ENCODE measurements at regions not wholly inside any gene's neighbourhood (a gene's known extent, or its start where the extent isn't known, plus 50 kb on each side); places are given as distances from the start of the nearest gene placed in this dataset.

DNA sequence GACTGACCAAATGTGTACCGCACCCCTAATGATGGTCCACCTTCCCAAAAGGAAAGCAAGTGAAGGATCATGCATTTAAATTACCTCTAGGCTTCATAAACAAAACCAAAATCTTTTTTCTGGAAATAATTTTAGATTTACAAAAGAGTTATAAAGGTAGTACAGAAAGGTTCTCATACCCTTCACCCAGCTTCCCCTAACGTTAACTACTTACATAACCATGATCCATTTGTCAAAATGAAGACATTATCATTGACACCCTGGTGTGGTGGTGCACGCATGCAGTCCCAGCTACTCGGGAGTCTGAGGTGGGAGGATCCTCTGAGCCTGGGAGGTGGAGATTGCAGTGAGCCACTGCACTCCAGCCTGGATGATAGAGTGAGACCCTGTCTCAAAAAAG lies 75.1 kb upstream of the TCF7L2 start:
- Mint-ChIP-seq H3K36me3 (ENCODE audit: insufficient read depth in 1 of 3, low read depth in 3 of 3) (peaks cover 12 to 21% (median 15%) of the 10 kb centered on the region in 3 experiments), H3K4me1 (no peaks in the 10 kb centered on the region), H3K27me3 (ENCODE audit: low read depth) (peaks cover 2% of the 10 kb centered on the region; the same call in 1 of the 2 replicates), H3K27ac (no peak overlapping the region), H3K4me3 (no peak overlapping the region), H3K9me3 (peaks cover 10 to 16% of the 10 kb centered on the region in 2 experiments)
- Histone ChIP-seq H3K23ac (ENCODE audit: insufficient read length, low read depth, low read length) (no peak overlapping the region), H3K27me3 (ENCODE audit: insufficient read depth, low read length) (no peaks in the 10 kb centered on the region), H4K20me1 (ENCODE audit: control insufficient read depth, insufficient read depth, insufficient read length) (no peaks in the 10 kb centered on the region), H3K23me2 (ENCODE audit: insufficient read length, low read depth, low read length, poor library complexity, severe bottlenecking) (no peaks in the 10 kb centered on the region), H3K27ac (ENCODE audit: insufficient read length, low read depth, low read length) (no peak overlapping the region), H2AK5ac (ENCODE audit: insufficient read length, low read length) (no peak overlapping the region), H4K8ac (replicated peaks; ENCODE audit: insufficient read length, low read depth, low read length) (no peak overlapping the region), H3K79me1 (ENCODE audit: insufficient read depth, low read depth, low read length, poor library complexity, severe bottlenecking) (no peaks in the 10 kb centered on the region), H3K79me2 (ENCODE audit: insufficient read depth, low read length) (no peaks in the 10 kb centered on the region), H3K9ac (ENCODE audit: extremely low read depth, insufficient read length, low read length) (no peak overlapping the region), H3K14ac (ENCODE audit: insufficient read depth, low read length) (no peak overlapping the region), H3K4ac (ENCODE audit: low read depth, low read length) (no peak overlapping the region), H2BK12ac (ENCODE audit: insufficient read length, low read depth, low read length) (no peak overlapping the region), H3K56ac (ENCODE audit: insufficient read length, low read depth, low read length) (no peak overlapping the region), H2BK15ac (ENCODE audit: low read depth, low read length) (no peak overlapping the region), H4K91ac (ENCODE audit: insufficient read length, low read depth, low read length) (no peak overlapping the region), H3K4me1 (ENCODE audit: insufficient read depth, low read length) (no peaks in the 10 kb centered on the region), H3K4me2 (ENCODE audit: insufficient read depth, insufficient read length, low read length) (no peak overlapping the region), H4K5ac (ENCODE audit: insufficient read length, low read depth, low read length) (no peak overlapping the region), H3T11ph (ENCODE audit: low read length) (no peak overlapping the region), H2AFZ (ENCODE audit: low read length) (no peak overlapping the region), H2BK5ac (ENCODE audit: insufficient read length, low read length) (no peak overlapping the region), H3K18ac (ENCODE audit: insufficient read length, low read depth, low read length) (no peak overlapping the region), H2BK120ac (ENCODE audit: low read depth, low read length, poor library complexity, severe bottlenecking) (no peak overlapping the region), H2BK20ac (ENCODE audit: low read depth, low read length, poor library complexity, severe bottlenecking) (no peak overlapping the region), H3K9me3 (ENCODE audit: control insufficient read depth, low read depth, low read length) (peaks cover 10% of the 10 kb centered on the region)
- no peak for DNase-seq
- WGBS (ENCODE audit: extremely low coverage, insufficient read length, low lambda C conversion rate): no CpG with 5 or more reads among the region's 4 CpGs
- no peak for TF ChIP-seq CTCF (conservative IDR thresholded peaks at IDR 0.05)

Data from H9 (cell line).